CD14-positive monocyte (primary cell): ENCODE measurements at regions not wholly inside any gene's neighbourhood (a gene's known extent, or its start where the extent isn't known, plus 50 kb on each side); places are given as distances from the start of the nearest gene placed in this dataset.

Experiments used
- DNase-seq, 3 donors: peaks; one replicate each; pipeline ENCODE4 v3.0.0-alpha.2; 2011 to 2022
- H2AFZ ChIP-seq: 2 replicates; pipeline ENCODE4 v1.6.0; 2012; ENCODE audit warnings: mild to moderate bottlenecking, low read depth, low read length, inconsistent platforms; ENCODE audit not compliant: insufficient read depth, poor library complexity, severe bottlenecking
- H3K27ac ChIP-seq, 2 donors: 1 replicate in 1 of 2; 2 replicates in 1 of 2; pipeline ENCODE4 v1.5.1; 2012 to 2013; ENCODE audit warnings: low read length in 2 of 2, control low read depth in 1 of 2, inconsistent platforms in 1 of 2, low read depth in 1 of 2, mild to moderate bottlenecking in 1 of 2
- H3K27me3 ChIP-seq, 2 donors: one replicate each; pipeline versions ENCODE4 v1.6.0 to v1.6.1; 2011 to 2013; ENCODE audit warnings: low read length in 2 of 2; ENCODE audit not compliant: control insufficient read depth in 2 of 2, insufficient read depth in 2 of 2
- H3K36me3 ChIP-seq, 2 donors: replicated peaks in 1 of 2; 1 replicate in 1 of 2; 2 replicates in 1 of 2; pipeline versions ENCODE4 v1.5.1 to v1.6.1; 2012 to 2013; ENCODE audit warnings: low read length in 2 of 2, control low read depth in 1 of 2, inconsistent platforms in 1 of 2, mild to moderate bottlenecking in 1 of 2; ENCODE audit not compliant: insufficient read depth in 2 of 2, control insufficient read depth in 1 of 2
- H3K4me1 ChIP-seq, 2 donors: 1 replicate in 1 of 2; 2 replicates in 1 of 2; pipeline versions ENCODE4 v1.5.1 to v1.6.1; 2012 to 2013; ENCODE audit warnings: low read length in 2 of 2, control low read depth in 1 of 2, inconsistent platforms in 1 of 2, mild to moderate bottlenecking in 1 of 2, moderate library complexity in 1 of 2; ENCODE audit not compliant: insufficient read depth in 2 of 2, control insufficient read depth in 1 of 2
- H3K4me2 ChIP-seq: replicated peaks from 2 replicates; pipeline ENCODE3; 2012; ENCODE audit warnings: low read length, moderate library complexity, mild to moderate bottlenecking; ENCODE audit not compliant: poor library complexity, severe bottlenecking; ENCODE audit errors: extremely low read depth
- H3K4me3 ChIP-seq, 3 experiments: fragments of 200-600 bp in 1 of 3; sonication (generic) in 1 of 3; replicated peaks in 1 of 3; 1 replicate in 2 of 3; 2 replicates in 1 of 3; pipeline ENCODE4 v1.5.1; 2011 to 2013; ENCODE audit warnings: low read length in 3 of 3, mild to moderate bottlenecking in 3 of 3, control low read depth in 2 of 3, low read depth in 2 of 3, inconsistent platforms in 1 of 3, moderate library complexity in 1 of 3
- H3K79me2 ChIP-seq: 2 replicates; pipeline ENCODE4 v1.6.0; 2012; ENCODE audit warnings: mild to moderate bottlenecking, control low read depth, inconsistent platforms, low read length, moderate library complexity; ENCODE audit not compliant: insufficient read depth
- H3K9ac ChIP-seq: 2 replicates; pipeline ENCODE4 v1.6.0; 2017; ENCODE audit warnings: low read length, mild to moderate bottlenecking; ENCODE audit not compliant: insufficient read depth, poor library complexity, severe bottlenecking
- H3K9me3 ChIP-seq, 2 donors: replicated peaks in 1 of 2; 1 replicate in 1 of 2; 2 replicates in 1 of 2; pipeline versions ENCODE4 v1.5.1 to v1.6.1; 2012 to 2013; ENCODE audit warnings: low read length in 2 of 2, control low read depth in 1 of 2; ENCODE audit not compliant: control insufficient read depth in 1 of 2, insufficient read depth in 1 of 2
- H4K20me1 ChIP-seq: 2 replicates; pipeline ENCODE4 v1.6.0; 2012; ENCODE audit warnings: mild to moderate bottlenecking, low read length, control low read depth, moderate library complexity; ENCODE audit not compliant: insufficient read depth
- H3K27ac Mint-ChIP-seq, 7 donors: one replicate each; pipeline ENCODE4 v1.8.0; 2020; ENCODE audit warnings: mild to moderate bottlenecking in 7 of 7, mixed read lengths in 7 of 7, moderate library complexity in 6 of 7, inconsistent platforms in 2 of 7
- H3K27me3 Mint-ChIP-seq, 3 donors: one replicate each; pipeline ENCODE4 v1.8.0; 2021 to 2022; ENCODE audit warnings: low read depth in 3 of 3, mild to moderate bottlenecking in 3 of 3, mixed read lengths in 3 of 3, moderate library complexity in 3 of 3, inconsistent platforms in 1 of 3
- H3K36me3 Mint-ChIP-seq, 2 donors: one replicate each; pipeline ENCODE4 v1.8.0; 2020; ENCODE audit warnings: mixed read lengths in 2 of 2, inconsistent platforms in 1 of 2, mild to moderate bottlenecking in 1 of 2
- H3K4me1 Mint-ChIP-seq: one replicate; pipeline ENCODE4 v1.8.0; 2020; ENCODE audit warnings: mild to moderate bottlenecking, mixed read lengths
- H3K4me3 Mint-ChIP-seq, 2 donors: one replicate each; pipeline ENCODE4 v1.8.0; 2020; ENCODE audit warnings: mild to moderate bottlenecking in 2 of 2, mixed read lengths in 2 of 2, moderate library complexity in 1 of 2
- H3K9me3 Mint-ChIP-seq, 7 donors: one replicate each; pipeline ENCODE4 v1.8.0; 2020 to 2022; ENCODE audit warnings: mixed read lengths in 7 of 7, mild to moderate bottlenecking in 6 of 7, moderate library complexity in 6 of 7, inconsistent platforms in 2 of 7
- CTCF ChIP-seq: fragments of 200-600 bp; IDR thresholded peaks from one replicate; pipeline ENCODE4 v1.8.0; 2022; ENCODE audit warnings: antibody characterized with exemption, mild to moderate bottlenecking
- WGBS: methylation state at CpG from one replicate; pipeline ENCODE4 v1.1.5; 2013; ENCODE audit warnings: missing lambda C conversion rate; ENCODE audit not compliant: insufficient coverage; 5-methylcytosine and 5-hydroxymethylcytosine counted together
- intact Hi-C, 2 donors: fragments of 100-400 bp; cut with micrococcal nuclease; formaldehyde crosslinking; loops; one replicate each; pipeline versions ENCODE4 v1.15.0 to v1.15.1; 2023

GRCh38 chr1:188584119-188584518 lies 1755.4 kb downstream of the PLA2G4A start:
- intact Hi-C loops: no loop called here
- no peaks in the 10 kb centered on the region for H3K4me1 ChIP-seq
- no peak overlapping the region for H2AFZ ChIP-seq
- no peak overlapping the region for H3K4me2 ChIP-seq
- WGBS: 100% methylated on average over 2 of the region's 2 CpGs
- TF ChIP-seq CTCF: no peak
- no peaks in the 10 kb centered on the region for H3K79me2 ChIP-seq
- no peak for DNase-seq
- H4K20me1 ChIP-seq: no peaks in the 10 kb centered on the region
- no peak overlapping the region for H3K9ac ChIP-seq
- no peaks in the 10 kb centered on the region for H3K27me3 ChIP-seq
- H3K9me3 Mint-ChIP-seq: peaks cover 0 to 3% (median 0%) of the 10 kb centered on the region in 7 donors
- no peak overlapping the region for H3K4me3 Mint-ChIP-seq
- no peaks in the 10 kb centered on the region for H3K9me3 ChIP-seq
- H3K27ac Mint-ChIP-seq: no peak overlapping the region
- no peaks in the 10 kb centered on the region for H3K36me3 Mint-ChIP-seq
- H3K36me3 ChIP-seq: no peaks in the 10 kb centered on the region
- H3K4me3 ChIP-seq: no peak overlapping the region
- H3K27me3 Mint-ChIP-seq: no peaks in the 10 kb centered on the region
- H3K27ac ChIP-seq: no peak overlapping the region
- H3K4me1 Mint-ChIP-seq: no peaks in the 10 kb centered on the region

- Histone ChIP-seq H2AFZ (no peak overlapping the region), H3K4me3 (no peak overlapping the region), H3K27me3 (no peaks in the 10 kb centered on the region), H3K9ac (no peak overlapping the region), H3K9me3 (no peaks in the 10 kb centered on the region), H3K27ac (no peak overlapping the region), H3K4me2 (no peak overlapping the region), H3K36me3 (no peaks in the 10 kb centered on the region), H3K79me2 (no peaks in the 10 kb centered on the region), H3K4me1 (no peaks in the 10 kb centered on the region), H4K20me1 (no peaks in the 10 kb centered on the region)
- Mint-ChIP-seq H3K4me3 (no peak overlapping the region), H3K27me3 (no peaks in the 10 kb centered on the region), H3K27ac (no peak overlapping the region), H3K36me3 (no peaks in the 10 kb centered on the region), H3K4me1 (no peaks in the 10 kb centered on the region), H3K9me3 (peaks cover 0 to 11% (median 0%) of the 10 kb centered on the region in 7 donors)
- intact Hi-C loops: no loop called here
- no peak for DNase-seq
- no peak for TF ChIP-seq CTCF
- WGBS: no CpG with 5 or more reads among the region's 1 CpG
These were observed 1761.9 kb downstream of the PLA2G4A start for GRCh38 chr1:188590641-188591040.
